ENCODE measurements at regions not wholly inside any gene's neighbourhood (a gene's known extent, or its start where the extent isn't known, plus 50 kb on each side); places are given as distances from the start of the nearest gene placed in this dataset.

DNA sequence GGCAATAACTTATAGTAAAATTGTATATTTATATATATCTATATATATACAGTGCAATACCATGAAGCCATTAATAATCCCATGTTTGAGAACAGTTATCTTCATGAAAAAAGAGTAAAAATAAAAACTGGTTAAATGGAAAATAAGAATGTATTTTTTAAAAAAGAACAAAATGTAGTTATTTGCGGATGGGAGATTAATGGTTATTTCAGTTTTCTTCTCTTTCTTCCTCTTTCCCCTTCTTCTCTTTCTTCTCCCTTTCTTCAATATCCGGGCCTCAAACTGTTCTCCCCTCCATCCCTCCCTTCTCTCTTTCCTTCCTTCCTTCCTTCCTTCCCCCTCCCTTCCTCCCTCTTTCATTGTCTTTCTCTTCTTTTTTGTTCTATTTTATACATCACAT lies 1301.7 kb upstream of the IGFBP7 start:
- in situ Hi-C loops (cut with HindIII; ENCODE audit: low sequenced_read_pairs): no loop called here
- no peak for DNase-seq (ENCODE audit: low read depth)
- no peak overlapping the region for H3K4me3 ChIP-seq (ENCODE audit: low read depth, low read length)
- TF ChIP-seq, protein P1, sequence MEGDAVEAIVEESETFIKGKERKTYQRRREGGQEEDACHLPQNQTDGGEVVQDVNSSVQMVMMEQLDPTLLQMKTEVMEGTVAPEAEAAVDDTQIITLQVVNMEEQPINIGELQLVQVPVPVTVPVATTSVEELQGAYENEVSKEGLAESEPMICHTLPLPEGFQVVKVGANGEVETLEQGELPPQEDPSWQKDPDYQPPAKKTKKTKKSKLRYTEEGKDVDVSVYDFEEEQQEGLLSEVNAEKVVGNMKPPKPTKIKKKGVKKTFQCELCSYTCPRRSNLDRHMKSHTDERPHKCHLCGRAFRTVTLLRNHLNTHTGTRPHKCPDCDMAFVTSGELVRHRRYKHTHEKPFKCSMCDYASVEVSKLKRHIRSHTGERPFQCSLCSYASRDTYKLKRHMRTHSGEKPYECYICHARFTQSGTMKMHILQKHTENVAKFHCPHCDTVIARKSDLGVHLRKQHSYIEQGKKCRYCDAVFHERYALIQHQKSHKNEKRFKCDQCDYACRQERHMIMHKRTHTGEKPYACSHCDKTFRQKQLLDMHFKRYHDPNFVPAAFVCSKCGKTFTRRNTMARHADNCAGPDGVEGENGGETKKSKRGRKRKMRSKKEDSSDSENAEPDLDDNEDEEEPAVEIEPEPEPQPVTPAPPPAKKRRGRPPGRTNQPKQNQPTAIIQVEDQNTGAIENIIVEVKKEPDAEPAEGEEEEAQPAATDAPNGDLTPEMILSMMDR (IDR thresholded peaks at IDR 0.05; ENCODE audit: low read depth, low read length, missing control alignments): no peak

DNA sequence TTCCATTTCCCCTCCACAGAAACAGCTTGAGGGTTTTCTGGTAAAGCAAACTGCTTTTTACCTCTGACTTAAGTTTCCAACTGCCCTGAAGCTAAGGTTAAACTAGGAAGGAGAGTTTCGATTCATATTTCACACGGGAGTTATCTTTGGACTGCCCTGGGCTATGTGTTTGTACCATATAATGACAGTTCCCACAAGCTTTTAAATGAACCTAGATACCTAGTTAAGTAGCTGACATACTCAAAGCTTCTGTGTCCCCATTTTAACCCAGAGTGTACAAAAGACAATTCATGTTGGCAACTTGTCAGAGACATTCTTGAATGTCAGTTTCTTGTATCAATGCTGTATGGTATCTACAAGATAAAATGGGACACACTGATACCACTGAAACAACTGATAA lies 1296.6 kb upstream of the IGFBP7 start:
- in situ Hi-C loops (cut with HindIII; ENCODE audit: low sequenced_read_pairs): no loop called here
- H3K4me3 ChIP-seq (ENCODE audit: low read depth, low read length): no peak overlapping the region
- DNase-seq (ENCODE audit: low read depth): no peak
- TF ChIP-seq, protein P1 (IDR thresholded peaks at IDR 0.05; ENCODE audit: low read depth, low read length, missing control alignments): no peak

DNA sequence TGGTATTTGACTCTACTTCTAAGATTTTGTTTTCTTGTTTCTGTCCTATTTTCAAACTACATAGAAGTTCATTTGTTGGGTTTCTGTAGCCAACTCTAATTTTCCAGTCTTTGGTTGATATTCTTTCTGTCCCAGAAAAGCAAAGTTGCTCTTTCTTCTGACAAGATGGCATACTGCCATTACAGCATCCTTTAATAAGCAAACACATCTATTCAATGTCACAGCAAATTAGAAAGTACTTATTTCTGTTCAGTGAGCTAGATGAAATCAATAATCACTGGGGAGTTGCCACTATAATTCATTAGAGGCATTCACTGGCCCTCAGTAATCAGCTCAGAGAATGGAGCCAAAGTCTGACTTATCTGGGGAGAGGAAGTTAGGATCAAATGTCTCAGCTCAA lies 1258.0 kb upstream of the IGFBP7 start:
- no peak overlapping the region for H3K4me3 ChIP-seq (ENCODE audit: low read depth, low read length)
- DNase-seq (ENCODE audit: low read depth): no peak
- TF ChIP-seq, protein P1 (IDR thresholded peaks at IDR 0.05; ENCODE audit: low read depth, low read length, missing control alignments): no peak
- in situ Hi-C loops (cut with HindIII; ENCODE audit: low sequenced_read_pairs): no loop called here

DNA sequence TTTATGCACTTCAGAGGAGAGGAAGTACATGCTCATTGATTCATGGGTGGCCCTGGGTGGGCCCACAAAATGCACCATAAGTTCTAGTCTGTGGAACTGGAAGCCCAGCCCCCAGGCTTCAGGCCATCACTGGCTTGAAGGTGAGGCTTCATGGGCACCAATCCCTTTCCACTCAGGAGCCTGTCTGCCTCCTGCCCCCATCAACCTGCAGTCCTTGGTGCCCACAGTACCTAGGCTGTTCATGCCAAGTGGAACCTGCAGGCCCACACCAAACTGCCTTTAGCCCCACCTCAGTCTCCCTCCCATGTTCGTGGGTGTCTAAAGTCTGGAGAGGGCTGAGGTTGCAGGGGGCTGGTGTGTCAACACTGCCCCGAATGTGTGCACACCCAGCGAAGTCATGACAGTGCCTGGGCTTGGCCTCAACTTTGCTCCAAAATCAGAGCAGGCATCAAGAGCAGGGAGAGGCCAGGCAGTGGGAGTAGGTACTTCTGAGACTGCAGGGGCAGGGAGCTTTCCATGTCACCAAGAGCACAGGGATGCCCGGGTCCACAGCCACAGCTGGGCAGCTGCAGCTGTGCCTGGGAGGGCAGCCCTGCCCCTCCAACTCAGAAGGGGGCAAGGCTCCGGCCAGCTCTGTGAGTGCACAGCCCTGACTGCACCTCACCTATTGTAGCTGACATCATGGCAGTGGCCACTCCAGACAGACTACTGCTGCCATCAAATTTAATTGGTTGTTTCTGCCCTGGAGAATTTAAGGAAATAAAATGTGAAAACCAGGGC lies 1250.4 kb upstream of the IGFBP7 start:
- no peak for DNase-seq (ENCODE audit: low read depth)
- in situ Hi-C loops (cut with HindIII; ENCODE audit: low sequenced_read_pairs): no loop called here
- TF ChIP-seq, protein P1 (IDR thresholded peaks at IDR 0.05; ENCODE audit: low read depth, low read length, missing control alignments): no peak
- no peak overlapping the region for H3K4me3 ChIP-seq (ENCODE audit: low read depth, low read length)

DNA sequence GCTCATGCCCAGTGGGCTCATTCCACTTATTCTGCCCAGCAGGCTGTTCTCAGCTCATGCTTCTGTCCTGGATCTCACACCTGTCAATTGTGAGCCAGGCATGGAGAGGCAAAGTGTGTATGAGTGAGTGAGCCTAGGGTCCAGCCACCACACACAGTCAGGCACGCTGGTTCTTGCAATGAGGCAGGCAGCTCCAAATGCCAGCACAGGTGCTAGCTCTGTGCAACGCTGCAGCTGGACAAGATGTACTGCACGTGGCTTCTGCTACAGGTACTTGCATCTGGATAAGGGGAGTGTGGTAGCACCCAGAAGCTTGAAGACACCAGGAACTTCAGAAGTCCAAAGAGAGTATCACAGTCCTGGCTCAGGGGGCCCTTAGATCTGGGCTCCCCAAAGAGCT lies 1249.4 kb upstream of the IGFBP7 start:
- in situ Hi-C loops (cut with HindIII; ENCODE audit: low sequenced_read_pairs): no loop called here
- DNase-seq (ENCODE audit: low read depth): no peak
- TF ChIP-seq, protein P1 (IDR thresholded peaks at IDR 0.05; ENCODE audit: low read depth, low read length, missing control alignments): no peak
- H3K4me3 ChIP-seq (ENCODE audit: low read depth, low read length): no peak overlapping the region

DNA sequence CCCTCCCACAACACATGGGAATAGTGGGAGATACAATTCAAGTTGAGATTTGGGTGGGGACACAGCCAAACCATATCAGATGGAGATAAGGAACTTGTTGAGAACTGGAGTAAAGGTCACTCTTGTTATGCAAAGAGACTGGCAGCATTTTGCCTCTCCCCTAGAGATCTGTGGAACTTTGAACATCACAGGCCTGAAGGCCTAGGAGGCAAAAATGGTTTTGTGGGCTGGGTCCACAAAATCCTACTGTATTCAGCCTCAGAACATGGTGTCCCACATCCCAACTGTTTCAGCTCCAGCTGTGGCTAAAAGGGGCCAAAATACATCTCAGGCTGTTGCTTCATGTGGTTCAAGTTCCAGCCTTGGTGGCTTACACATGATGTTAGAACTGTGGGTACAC lies 1247.8 kb upstream of the IGFBP7 start:
- no peak for DNase-seq (ENCODE audit: low read depth)
- TF ChIP-seq, protein P1 (IDR thresholded peaks at IDR 0.05; ENCODE audit: low read depth, low read length, missing control alignments): no peak
- in situ Hi-C loops (cut with HindIII; ENCODE audit: low sequenced_read_pairs): no loop called here
- no peak overlapping the region for H3K4me3 ChIP-seq (ENCODE audit: low read depth, low read length)
